HG02973 (cell line): ENCODE measurements at regions not wholly inside any gene's neighbourhood (a gene's known extent, or its start where the extent isn't known, plus 50 kb on each side); places are given as distances from the start of the nearest gene placed in this dataset.
"Not testable (repeated sequence)": the region's sequence is repeated elsewhere in the genome, so short reads cannot be mapped to it uniquely, and the experiment has no call there.

Source experiments
- ATAC-seq: cut with Tn5 transposase; IDR thresholded peaks from one replicate; pipeline ENCODE4 v1.9.1; 2021; ENCODE audit warnings: moderate library complexity; ENCODE audit not compliant: unreplicated experiment

DNA sequence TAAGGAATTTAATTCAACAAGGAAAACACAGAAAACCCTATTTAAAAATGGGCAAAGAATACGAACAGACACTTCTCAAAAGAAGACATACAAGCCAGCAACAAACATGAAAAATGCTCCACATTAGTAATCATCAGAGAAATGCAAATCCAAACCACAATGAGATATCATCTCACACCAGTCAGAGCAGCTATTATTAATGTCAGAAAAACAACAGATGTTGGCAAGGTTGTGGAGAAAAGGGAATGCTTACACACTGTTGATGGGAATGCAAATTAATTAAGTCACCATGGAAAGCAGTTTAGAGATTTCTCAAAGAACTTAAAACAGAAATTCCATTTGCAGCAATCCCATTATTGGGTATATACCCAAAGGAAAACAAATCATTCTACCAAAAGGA, 55.2 kb downstream of the GCC1 start:
- no peak for ATAC-seq

DNA sequence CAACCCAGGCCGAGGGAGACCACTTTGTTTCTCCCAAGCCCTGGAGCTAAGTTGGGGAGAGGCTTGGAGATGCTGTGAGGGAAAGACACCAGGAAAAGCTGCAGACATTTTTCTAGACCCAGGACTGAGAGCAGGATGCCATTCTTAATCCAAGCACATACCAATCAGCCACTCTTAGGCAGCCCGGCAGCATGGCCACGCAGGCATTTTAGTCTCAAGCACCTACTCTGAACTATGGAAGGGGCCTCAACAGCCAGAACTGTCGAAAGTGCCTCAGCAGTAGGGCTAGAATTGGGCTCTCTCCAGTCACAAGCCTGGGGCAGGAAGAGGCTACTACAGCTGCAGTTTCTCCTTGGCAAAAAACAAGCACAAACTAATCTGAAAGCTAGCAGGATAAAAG, 57.8 kb downstream of the GCC1 start:
- ATAC-seq: no peak

DNA sequence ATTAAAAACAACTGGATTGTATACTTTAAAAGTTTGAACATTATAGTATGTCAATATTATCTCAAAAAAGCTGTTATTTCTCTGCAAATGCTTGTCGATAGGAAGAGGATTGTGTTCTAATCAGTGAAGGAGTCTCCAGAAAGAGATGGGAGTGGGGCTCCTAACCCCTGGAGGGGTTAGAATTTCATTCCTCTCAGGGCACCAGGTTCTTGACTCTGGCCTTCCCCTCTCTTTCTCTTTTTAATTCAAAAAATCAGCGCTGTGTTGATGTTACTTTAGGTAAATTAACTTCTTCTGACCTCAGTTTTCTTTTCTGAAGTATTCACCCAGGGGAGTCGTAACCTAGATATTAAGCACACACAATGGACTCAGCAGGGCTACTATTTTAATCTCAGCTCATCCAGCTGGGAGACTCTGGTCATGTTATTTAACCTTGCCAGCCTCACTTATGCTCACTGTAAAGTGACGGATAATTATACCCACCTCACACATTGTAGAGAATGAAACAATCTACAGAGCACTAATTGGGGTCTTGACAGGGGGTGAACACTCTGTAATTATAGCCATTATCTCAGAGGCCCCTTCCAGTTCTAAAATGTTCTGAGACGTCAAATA, 59.4 kb downstream of the GCC1 start:
- no peak for ATAC-seq

DNA sequence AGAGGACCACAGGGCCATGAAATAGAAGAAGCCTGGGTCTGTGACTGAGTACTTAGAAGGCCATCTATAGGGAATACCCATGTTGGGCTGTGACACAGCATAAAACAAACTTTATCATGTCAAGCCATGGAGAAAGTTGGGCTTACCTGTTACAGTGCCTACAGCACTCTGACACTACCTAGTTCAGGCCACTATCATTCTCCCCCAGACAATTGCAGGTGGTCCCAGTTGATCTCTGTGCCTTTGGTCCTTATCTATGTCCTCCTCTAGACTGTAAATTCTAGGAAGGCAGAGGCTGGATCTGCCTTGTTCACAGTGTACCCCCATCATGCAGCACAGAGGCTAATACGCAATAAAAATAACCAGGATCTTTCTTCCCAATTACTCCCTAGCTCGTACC, 69.1 kb downstream of the GCC1 start:
- no peak for ATAC-seq

DNA sequence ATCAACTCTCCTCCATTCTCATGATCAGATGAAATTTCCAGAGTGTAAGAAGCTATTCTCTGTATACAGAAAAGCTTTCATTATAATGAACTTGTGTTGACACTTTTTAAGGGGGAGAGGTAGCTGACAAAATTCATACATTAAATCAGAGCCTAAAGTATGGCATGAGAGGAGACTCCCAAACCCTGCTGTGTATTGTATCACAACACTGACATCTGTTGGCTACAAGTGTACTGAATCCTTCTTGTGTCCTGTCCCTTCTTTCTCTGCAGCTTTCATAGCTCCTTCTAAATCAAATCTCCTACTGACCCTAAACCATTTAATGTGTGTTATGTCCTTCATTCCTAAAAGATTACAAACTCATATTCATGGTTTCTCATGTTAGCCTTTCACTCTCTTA, 70.9 kb downstream of the GCC1 start:
- ATAC-seq: peak; percentile 50

DNA sequence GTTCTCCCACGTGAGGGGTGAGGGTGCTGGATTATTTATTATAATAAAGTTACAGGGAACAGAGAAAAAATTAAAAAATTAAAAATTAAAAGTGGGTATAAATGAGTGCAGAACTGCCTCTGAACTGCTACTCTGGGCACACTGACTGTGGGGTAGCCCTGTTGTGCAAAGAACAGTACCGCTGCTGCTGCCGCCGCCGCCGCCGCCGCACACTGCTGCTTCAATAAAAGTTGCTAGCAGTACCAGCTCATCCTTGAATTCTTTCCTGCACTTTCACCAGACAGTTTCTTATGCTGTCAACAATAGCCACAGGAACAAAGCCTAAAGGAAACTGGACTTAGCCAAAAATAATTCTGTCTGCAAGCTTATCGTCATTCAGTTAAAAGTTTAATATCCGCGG, 72.1 kb downstream of the GCC1 start:
- no peak for ATAC-seq

DNA sequence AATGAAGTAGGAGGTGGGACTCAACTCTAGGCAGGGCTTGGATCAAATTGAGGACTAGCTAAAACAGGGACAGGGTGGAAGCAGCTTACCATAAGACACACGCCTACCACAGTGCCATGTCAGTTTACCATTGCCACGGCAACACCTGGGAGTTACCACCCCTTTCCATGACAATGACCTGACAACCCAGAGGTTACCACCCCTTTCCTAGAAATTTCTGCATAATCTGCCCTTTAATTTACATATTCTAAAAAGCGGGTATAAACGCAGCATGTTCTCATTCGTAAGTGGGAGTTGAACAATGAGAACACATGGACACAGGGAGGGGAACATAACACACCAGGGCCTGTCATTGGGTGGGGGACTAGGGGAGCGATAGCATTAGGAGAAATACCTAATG, 72.7 kb downstream of the GCC1 start:
- ATAC-seq: no peak

DNA sequence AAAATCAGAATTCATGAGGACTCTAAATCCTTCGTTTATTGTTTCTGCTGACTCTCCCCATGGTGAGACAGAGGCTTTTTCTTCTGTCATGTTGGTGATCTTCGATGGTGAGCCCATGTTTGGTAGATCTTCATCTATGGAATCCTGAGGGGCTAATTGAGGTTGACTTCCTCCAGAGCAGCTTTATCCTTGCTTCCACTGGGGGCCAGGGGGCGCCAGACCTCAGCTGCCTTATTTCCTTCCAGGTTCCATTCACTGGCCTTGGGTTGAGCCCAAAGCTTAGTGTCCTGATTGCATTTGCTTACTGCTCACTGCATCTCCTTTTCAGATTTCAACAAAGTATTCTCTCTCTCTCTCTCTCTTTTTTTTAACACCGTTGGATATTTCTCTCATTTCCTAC, 80.7 kb downstream of the GCC1 start:
- ATAC-seq: no peak

DNA sequence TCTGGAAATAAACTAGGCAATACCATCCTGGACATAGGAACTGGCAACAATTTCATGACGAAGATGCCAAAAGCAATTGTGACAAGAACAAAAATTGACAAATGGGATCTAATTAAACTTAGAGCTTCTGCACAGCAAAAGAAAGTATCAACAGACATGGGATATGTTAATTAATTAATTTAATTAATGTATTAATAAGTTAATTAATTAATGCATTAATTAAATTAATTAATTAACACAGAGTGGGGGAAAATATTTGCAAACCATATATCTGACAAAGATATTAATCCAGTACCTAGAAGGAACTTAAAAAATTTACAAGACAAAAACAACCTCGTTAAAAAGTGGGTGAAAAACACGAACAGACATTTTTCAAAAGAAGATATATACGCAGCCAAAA, 83.6 kb downstream of the GCC1 start:
- no peak for ATAC-seq

DNA sequence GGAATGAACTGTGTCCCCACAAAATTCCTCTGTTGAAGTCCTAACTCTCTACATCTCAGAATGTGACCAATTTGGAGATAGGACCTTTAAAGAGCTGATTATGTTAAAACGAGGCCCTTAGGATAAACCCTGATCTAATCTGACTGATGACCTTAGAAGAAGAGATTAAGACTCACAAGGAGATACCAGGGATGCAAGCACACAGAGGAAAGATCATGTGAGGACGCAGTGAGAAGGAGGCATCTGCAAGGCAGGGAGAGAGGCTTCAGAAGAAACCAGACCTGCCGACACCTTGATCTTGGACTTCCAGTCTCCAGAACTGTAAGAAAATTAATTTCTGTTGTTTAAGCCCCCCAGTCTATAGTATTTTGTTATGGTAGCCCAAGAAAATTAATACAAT, 94.9 kb upstream of the ZNF800 start:
- ATAC-seq: no peak

DNA sequence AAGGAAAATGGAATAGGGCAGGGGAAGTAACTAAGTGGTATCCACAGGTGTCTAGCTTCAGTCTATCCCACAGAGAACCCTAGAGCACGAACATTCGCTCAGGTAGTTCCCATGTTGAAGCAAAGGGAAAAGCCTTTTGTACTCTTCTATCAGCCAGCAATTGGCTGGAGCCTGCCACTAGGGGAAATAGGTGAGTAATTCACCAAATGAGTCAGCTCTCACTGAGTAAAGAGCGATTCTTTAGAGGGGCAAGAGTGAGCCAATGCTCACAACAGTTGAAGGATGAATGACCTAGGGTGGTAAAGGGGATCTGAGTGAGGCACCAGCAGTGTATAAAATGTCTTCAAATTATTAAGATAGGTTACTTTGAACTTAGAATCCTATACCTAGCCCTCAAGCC, 94.1 kb upstream of the ZNF800 start:
- ATAC-seq: peak; percentile 65

DNA sequence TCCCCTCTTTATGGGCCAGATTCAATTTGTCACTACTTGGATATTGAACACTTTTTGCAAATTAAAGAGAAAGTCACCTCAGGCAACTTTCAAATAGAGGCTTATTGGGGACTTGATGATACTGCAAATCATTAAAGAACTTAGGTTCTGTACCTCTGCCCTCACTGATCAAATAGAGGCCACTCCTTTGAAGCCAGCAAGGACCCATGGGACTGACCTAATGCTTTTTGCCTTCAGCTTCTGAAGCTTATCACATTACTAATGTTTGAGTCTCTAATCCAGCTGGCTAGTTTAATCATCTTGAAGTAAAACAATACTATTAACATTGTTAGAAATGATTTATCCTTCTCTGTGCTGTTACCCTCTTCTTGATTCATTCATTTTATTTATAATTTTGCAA, 93.0 kb upstream of the ZNF800 start:
- ATAC-seq: no peak

DNA sequence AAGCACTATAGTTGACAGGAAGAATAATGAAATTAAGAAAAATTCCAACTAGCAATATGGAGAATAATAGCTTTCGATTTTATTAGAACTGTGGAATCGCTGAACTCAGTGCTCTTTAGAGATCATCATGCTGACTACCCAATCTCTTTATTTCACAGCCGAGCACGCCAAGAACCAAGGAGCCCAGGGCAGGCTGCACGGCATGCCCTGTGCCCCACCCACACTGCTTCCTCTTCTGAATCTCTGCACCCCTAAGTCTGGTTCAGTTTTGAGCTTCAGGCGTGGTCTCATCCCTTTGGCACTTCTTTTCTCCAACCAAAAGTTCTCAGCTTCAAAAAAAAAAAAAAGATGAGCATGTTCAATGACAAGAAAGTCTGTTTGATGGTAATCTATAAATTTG, 92.4 kb upstream of the ZNF800 start:
- no peak for ATAC-seq

DNA sequence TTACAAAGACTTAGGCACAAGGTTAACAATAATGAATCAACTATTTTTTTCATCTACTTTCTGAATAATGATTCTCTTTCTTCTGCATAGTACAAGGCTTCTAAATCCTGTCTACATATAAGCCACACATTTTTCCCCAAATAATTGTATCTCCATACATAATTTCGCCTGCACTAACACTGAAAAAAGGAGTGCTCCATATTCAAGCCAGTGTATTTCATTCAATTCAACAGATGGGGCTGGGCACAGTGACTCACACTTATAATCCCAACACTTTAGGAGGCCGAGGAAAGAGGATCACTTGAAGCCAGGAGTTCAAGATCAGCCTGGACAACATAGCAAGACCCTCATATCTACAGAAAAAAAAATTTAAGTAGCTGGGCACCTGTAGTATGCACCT, 86.0 kb upstream of the ZNF800 start:
- no peak for ATAC-seq

DNA sequence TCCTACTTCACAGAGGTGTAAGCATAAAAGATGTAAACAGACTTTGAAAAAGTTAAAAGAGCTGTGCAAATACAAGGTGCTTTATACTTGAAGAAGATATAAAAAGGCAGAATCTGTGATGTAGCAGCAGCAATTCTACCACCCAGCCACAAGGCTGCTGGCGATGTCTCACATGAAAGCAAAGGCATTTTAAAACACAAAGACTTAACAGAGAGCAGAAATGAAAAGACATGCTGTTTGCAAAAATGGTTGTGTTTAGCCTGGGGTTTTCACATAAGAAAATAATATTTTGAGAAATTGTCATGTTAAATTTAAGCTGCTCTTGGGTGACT, 85.5 kb upstream of the ZNF800 start:
- ATAC-seq: no peak

DNA sequence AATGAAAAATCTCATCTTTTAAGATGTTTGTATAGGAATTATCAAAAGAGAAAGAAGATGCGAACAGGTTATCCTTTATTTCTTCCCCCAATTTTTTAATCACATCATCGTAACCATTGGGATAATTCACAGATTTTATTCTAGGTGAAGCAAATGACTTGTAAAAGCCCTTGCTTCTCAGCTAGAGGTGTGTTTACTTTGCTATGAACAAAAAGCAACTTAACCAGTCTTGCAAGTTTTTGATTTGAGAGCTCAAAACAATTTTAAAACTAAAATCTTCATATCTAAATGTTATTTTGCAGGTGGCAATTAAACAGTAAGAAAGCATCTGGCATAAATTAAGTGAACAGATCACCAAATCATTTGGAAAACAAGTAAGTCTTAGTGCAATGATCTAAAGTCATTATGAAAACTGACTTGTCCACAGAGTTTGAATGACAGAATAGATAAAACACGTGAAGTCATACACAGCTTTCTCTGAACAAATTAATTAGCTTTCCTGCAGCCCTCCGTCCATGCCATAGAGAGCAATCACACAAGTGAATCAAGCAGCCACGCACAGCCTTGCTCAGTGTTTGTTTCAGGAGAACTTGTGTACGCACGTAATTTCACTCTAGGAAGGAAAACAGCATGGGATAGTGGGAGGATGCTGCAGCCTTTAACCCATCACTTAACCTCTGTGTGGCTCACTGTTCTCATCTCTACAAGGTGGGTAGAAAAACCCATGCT, 85.0 kb upstream of the ZNF800 start:
- ATAC-seq: no peak

DNA sequence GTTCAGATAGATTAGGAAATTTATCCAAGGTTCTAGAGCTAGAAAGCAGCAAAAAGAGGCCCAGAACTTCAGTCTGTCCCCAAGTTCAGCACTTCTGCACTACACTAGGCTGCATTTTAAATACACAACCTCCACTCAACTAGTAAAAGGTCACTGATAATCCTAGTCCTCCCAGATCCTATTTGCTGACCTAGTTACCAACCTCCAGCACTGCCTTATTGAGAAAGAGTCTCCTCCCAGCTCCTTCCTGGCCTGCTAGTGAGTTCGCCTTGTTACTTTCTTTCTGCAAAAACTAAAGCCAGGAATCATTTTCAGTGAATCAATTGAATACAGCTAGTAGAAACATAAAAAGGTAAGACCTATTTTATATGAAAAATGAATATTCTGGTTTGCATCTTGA, 84.1 kb upstream of the ZNF800 start:
- ATAC-seq: no peak

DNA sequence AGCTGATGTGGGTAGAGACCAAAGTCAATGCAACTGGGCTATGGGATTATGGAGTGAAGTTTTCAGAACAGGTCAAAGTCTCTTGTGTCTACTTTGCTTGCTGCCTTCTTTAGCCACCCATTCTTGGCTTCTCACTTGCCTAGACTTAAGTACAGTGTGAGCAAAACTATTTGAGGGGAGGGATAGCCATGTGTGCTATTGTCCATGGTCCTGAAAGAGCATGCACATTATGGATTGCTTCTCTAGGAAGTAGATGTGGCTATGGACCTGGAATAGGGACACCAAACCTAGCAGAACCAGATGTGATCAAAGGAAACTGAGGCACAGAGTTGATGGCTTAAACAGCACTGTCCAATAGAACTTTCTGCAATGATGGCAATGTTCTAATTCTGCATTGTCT, 81.9 kb upstream of the ZNF800 start:
- ATAC-seq: no peak

DNA sequence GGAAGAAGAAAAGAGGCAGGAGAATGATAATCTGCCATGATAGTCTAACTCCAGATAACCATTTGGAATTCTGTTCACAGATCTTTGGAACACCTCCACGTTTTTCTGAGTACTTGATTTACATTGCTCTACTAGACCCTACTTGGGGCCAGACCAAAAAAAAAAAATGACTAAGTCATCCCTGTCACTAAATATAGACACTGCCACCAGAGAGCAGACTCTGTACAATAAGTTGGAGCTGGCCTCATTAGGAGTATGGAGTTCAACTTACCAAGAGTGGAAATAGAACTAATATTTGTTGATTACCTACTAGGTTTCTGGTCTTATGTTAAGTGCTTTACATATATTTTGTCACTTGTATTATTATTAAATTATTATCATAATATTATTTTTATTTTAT, 80.9 kb upstream of the ZNF800 start:
- no peak for ATAC-seq

DNA sequence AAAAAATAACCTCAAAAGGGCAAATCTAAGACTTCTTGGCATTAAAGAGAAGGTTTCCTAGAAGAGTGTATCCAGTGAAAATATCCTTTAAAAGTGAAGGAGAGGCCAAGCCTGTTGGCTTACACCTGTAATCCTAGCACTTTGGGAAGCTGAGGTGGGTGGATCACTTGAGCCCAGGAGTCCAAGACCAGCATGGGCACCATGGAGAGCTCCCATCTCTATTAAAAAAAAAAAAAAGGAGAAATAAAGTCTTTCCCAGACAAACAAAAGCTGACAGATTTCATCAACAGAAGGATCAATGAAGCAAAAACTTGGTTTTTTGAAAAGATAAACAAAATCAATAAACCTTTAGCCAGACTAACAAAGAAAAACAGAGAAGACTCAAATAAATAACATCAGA, 67.6 kb upstream of the ZNF800 start:
- ATAC-seq: no peak

DNA sequence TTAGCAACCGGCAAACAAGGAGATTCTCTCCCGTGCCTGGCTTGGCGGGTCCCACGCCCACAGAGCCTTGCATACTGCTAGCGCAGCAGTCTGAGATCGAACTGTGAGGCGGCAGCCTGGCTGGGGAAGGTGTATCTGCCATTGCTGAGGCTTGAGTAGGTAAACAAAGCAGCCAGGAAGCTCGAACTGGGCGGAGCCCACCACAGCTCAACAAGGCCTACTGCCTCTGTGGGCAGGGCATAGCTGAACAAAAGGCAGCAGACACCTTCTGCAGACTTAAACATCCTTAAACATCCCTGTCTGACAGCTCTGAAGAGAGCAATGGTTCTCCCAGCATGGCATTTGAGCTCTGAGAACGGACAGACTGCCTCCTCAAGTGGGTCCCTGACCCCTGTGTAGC, 58.8 kb upstream of the ZNF800 start:
- ATAC-seq: not testable (repeated sequence)

DNA sequence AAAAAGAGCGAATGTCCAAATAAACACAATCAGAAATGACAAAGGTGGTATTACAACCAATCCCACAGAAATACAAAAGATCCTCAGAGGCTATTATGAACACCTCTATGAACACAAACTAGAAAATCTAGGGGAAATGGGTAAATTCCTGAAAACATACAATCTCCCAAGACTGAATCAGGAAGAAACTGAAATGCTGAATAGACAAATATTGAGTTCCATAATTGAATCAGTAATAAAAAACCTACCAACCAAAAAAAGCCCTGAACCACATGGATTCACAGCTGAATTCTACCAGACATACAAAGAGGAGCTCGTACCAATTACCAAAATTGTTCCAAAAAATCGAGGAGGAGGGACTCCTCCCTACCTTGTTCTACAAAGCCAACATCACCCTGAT, 56.1 kb upstream of the ZNF800 start:
- no peak for ATAC-seq

DNA sequence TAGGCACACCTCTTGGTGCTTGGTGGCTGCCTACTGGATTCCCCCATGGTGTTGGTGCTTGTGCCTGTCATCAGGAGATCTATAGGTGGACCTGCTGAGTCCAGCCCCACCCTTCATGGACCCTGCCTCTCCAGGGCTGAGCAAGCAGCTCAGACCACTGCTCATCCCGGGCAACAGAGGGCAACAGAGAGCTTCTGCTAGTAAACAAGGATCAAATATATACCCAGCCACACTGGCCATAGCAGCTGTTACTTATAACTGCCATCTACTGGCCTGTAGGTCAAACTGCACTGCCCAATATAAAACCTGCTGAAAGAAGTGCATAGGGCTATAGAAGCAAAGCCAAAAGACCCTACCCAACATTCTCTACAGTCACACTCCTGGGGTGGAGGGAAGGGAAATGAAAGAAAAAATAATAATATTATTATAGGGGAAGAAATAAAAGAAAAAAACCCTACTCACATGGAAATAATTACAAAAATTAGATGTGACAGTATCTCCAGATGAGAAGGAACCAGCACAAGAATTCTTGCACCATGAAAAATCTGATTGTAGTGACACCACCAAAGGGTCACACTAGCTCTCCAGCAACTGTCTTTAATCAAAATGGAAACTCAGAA, 54.9 kb upstream of the ZNF800 start:
- ATAC-seq: peak; percentile 100
